ENCODE measurements at regions not wholly inside any gene's neighbourhood (a gene's known extent, or its start where the extent isn't known, plus 50 kb on each side); places are given as distances from the start of the nearest gene placed in this dataset.

DNA sequence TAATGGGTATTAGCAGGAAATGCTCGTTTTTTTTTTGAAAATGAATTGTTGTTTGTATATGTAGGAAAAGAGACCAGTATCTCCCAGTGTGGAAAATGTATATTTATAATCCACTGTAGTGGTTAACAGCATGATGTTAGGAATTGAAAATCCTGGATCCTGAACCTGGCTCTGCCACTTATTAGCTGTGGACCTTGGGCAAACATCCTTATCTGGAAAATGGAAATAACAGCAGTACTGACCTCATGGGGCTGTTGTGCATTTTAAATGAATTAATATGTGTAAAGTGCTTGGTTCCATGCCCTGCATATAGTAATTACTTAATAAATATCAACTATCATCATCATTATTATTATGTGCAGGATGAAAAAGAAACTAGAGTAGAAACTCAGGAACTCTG is 251.3 kb downstream of the CDCA7 start:
- TF ChIP-seq CTCF (IDR thresholded peaks at IDR 0.05) (no peak), POLR2A (IDR thresholded peaks at IDR 0.05) (no peak), EP300 (IDR thresholded peaks at IDR 0.05; ENCODE audit: low read depth) (no peak)

Data from transverse colon (tissue), 3 donors.